GM23248 (cell line): ENCODE measurements at regions not wholly inside any gene's neighbourhood (a gene's known extent, or its start where the extent isn't known, plus 50 kb on each side); places are given as distances from the start of the nearest gene placed in this dataset.

Experiments
- EZH2 ChIP-seq: fragments of 200-600 bp; sonication (generic); IDR thresholded peaks from 2 replicates; pipeline ENCODE4 v1.6.1; 2018; ENCODE audit warnings: antibody characterized with exemption, mild to moderate bottlenecking; ENCODE audit not compliant: insufficient read depth, poor library complexity, severe bottlenecking
- EZH2phosphoT487 ChIP-seq: fragments of 200-600 bp; sonication (generic); IDR thresholded peaks from 2 replicates; pipeline ENCODE4 v1.6.1; 2018; ENCODE audit warnings: antibody characterized with exemption, moderate library complexity, mild to moderate bottlenecking, low read depth; ENCODE audit not compliant: insufficient read depth

- TF ChIP-seq EZH2phosphoT487 (no peak), EZH2 (no peak)
Observed at GRCh38 chr13:107576430-107576829, 638.9 kb downstream of the LIG4 start.
